Mesothelial cell of epicardium (in vitro differentiated cells): ENCODE measurements at regions not wholly inside any gene's neighbourhood (a gene's known extent, or its start where the extent isn't known, plus 50 kb on each side); places are given as distances from the start of the nearest gene placed in this dataset.

Experiments
- DNase-seq, 2 experiments: peaks; one replicate each; pipeline ENCODE4 v3.0.0; 2021; ENCODE audit warnings: low spot score in 2 of 2; ENCODE audit not compliant: unreplicated experiment in 2 of 2
- H3K27ac Mint-ChIP-seq: 2 replicates; pipeline ENCODE4 v1.8.0; 2021; ENCODE audit warnings: mixed read lengths
- H3K27me3 Mint-ChIP-seq: 2 replicates; pipeline ENCODE4 v1.8.0; 2021; ENCODE audit warnings: low read depth, mixed read lengths
- H3K36me3 Mint-ChIP-seq: 2 replicates; pipeline ENCODE4 v1.8.0; 2021; ENCODE audit warnings: mixed read lengths
- H3K4me1 Mint-ChIP-seq: 2 replicates; pipeline ENCODE4 v1.8.0; 2021; ENCODE audit warnings: mixed read lengths
- H3K4me3 Mint-ChIP-seq: 2 replicates; pipeline ENCODE4 v1.8.0; 2021; ENCODE audit warnings: mild to moderate bottlenecking, moderate library complexity, mixed read lengths
- H3K9me3 Mint-ChIP-seq: 2 replicates; pipeline ENCODE4 v1.8.0; 2021; ENCODE audit warnings: mixed read lengths
- CTCF ChIP-seq: fragments of 200-600 bp; sonication (generic); IDR thresholded peaks from one replicate; pipeline ENCODE4 v1.5.0; 2021; ENCODE audit warnings: antibody characterized with exemption; ENCODE audit not compliant: unreplicated experiment

GRCh38 chr4:44927399-44928380 lies 201.3 kb upstream of the GNPDA2 start:
- H3K36me3 Mint-ChIP-seq = no peaks in the 10 kb centered on the region
- peaks cover 8% of the 10 kb centered on the region for H3K4me1 Mint-ChIP-seq
- no peaks in the 10 kb centered on the region for H3K9me3 Mint-ChIP-seq
- H3K27ac Mint-ChIP-seq = no peak overlapping the region
- TF ChIP-seq CTCF = peak; percentile 60
- no peak for DNase-seq
- H3K4me3 Mint-ChIP-seq = no peak overlapping the region
- H3K27me3 Mint-ChIP-seq = peaks cover 6% of the 10 kb centered on the region

GRCh38 chr4:44916411-44916810 lies 190.1 kb upstream of the GNPDA2 start:
- no peak for DNase-seq
- H3K36me3 Mint-ChIP-seq = no peaks in the 10 kb centered on the region
- TF ChIP-seq CTCF = no peak
- no peaks in the 10 kb centered on the region for H3K9me3 Mint-ChIP-seq
- H3K4me3 Mint-ChIP-seq = peak overlapping the region; percentile 48
- peak overlapping the region; percentile 54 for H3K27ac Mint-ChIP-seq
- no peaks in the 10 kb centered on the region for H3K27me3 Mint-ChIP-seq
- H3K4me1 Mint-ChIP-seq = peaks cover 12% of the 10 kb centered on the region

GRCh38 chr4:44914748-44915147 lies 188.4 kb upstream of the GNPDA2 start:
- H3K36me3 Mint-ChIP-seq = no peaks in the 10 kb centered on the region

GRCh38 chr4:44914223-44914622 lies 187.9 kb upstream of the GNPDA2 start:
- Mint-ChIP-seq H3K4me1 (peaks cover 12% of the 10 kb centered on the region), H3K27ac (no peak overlapping the region), H3K27me3 (no peaks in the 10 kb centered on the region), H3K36me3 (no peaks in the 10 kb centered on the region), H3K9me3 (no peaks in the 10 kb centered on the region), H3K4me3 (no peak overlapping the region)
- no peak for DNase-seq
- no peak for TF ChIP-seq CTCF

More at GRCh38 chr4:44914748-44915147, 188.4 kb upstream of the GNPDA2 start:
- no peak overlapping the region for H3K27ac Mint-ChIP-seq
- H3K4me1 Mint-ChIP-seq = peaks cover 12% of the 10 kb centered on the region
- H3K27me3 Mint-ChIP-seq = no peaks in the 10 kb centered on the region
- no peak for TF ChIP-seq CTCF
- H3K9me3 Mint-ChIP-seq = no peaks in the 10 kb centered on the region
- DNase-seq = no peak
- no peak overlapping the region for H3K4me3 Mint-ChIP-seq

- TF ChIP-seq CTCF = no peak
- Mint-ChIP-seq H3K9me3 (no peaks in the 10 kb centered on the region), H3K4me3 (no peak overlapping the region), H3K36me3 (no peaks in the 10 kb centered on the region), H3K27ac (no peak overlapping the region), H3K4me1 (peaks cover 12% of the 10 kb centered on the region), H3K27me3 (no peaks in the 10 kb centered on the region)
- no peak for DNase-seq
Observed at GRCh38 chr4:44912980-44913379, 186.6 kb upstream of the GNPDA2 start.
